ENCODE measurements at regions not wholly inside any gene's neighbourhood (a gene's known extent, or its start where the extent isn't known, plus 50 kb on each side); places are given as distances from the start of the nearest gene placed in this dataset.

GRCh38 chr4:123587983-123588494 is 191.4 kb downstream of the SPRY1 start:
- 40 to 42% methylated on average over 8 of the region's 8 CpGs for WGBS, 2 donors

GRCh38 chr4:123588631-123589241 is 192.1 kb downstream of the SPRY1 start:
- Histone ChIP-seq H3K27me3 (no peaks in the 10 kb centered on the region), H3K4me1 (peaks cover 0 to 8% (median 0%) of the 10 kb centered on the region in 3 donors), H3K36me3 (no peaks in the 10 kb centered on the region), H3K9me3 (no peaks in the 10 kb centered on the region), H3K27ac (peak overlapping the region in 2 of 4 donors; percentile 32 to 48), H3K4me3 (no peak overlapping the region)
- ATAC-seq (peak in 2 of 4 donors; percentile 44 to 66), DNase-seq (no peak), FAIRE-seq (no peak)
- TF ChIP-seq, protein P1, sequence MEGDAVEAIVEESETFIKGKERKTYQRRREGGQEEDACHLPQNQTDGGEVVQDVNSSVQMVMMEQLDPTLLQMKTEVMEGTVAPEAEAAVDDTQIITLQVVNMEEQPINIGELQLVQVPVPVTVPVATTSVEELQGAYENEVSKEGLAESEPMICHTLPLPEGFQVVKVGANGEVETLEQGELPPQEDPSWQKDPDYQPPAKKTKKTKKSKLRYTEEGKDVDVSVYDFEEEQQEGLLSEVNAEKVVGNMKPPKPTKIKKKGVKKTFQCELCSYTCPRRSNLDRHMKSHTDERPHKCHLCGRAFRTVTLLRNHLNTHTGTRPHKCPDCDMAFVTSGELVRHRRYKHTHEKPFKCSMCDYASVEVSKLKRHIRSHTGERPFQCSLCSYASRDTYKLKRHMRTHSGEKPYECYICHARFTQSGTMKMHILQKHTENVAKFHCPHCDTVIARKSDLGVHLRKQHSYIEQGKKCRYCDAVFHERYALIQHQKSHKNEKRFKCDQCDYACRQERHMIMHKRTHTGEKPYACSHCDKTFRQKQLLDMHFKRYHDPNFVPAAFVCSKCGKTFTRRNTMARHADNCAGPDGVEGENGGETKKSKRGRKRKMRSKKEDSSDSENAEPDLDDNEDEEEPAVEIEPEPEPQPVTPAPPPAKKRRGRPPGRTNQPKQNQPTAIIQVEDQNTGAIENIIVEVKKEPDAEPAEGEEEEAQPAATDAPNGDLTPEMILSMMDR (IDR thresholded peaks at IDR 0.05), result no peak
- WGBS, 2 donors, result 77 to 81% methylated on average over 8 of the region's 8 CpGs
- intact Hi-C loops (cut with DNase I), result no loop called here

More at GRCh38 chr4:123587983-123588494, 191.4 kb downstream of the SPRY1 start:
- H3K4me1 ChIP-seq, result peaks cover 0 to 8% (median 0%) of the 10 kb centered on the region in 3 donors
- DNase-seq (peak in 2 of 6 donors; percentile 6 to 28), ATAC-seq (peak; percentile 35 to 94 (median 85)), FAIRE-seq (peak; percentile 76)
- intact Hi-C loops (cut with DNase I), result no loop called here
- H3K36me3 ChIP-seq, result no peaks in the 10 kb centered on the region
- H3K27ac ChIP-seq, result peak overlapping the region in 2 of 4 donors; percentile 32 to 48
- H3K27me3 ChIP-seq, result no peaks in the 10 kb centered on the region
- TF ChIP-seq, protein P1 (IDR thresholded peaks at IDR 0.05), result no peak
- no peak overlapping the region for H3K4me3 ChIP-seq
- no peaks in the 10 kb centered on the region for H3K9me3 ChIP-seq

GRCh38 chr4:123589301-123589700 is 192.7 kb downstream of the SPRY1 start:
- DNase-seq, result no peak

GRCh38 chr4:123591875-123592274 is 195.3 kb downstream of the SPRY1 start:
- no peak overlapping the region for H3K27ac ChIP-seq
- no peaks in the 10 kb centered on the region for H3K27me3 ChIP-seq
- DNase-seq (no peak), ATAC-seq (no peak), FAIRE-seq (no peak)
- no peaks in the 10 kb centered on the region for H3K36me3 ChIP-seq
- TF ChIP-seq, protein P1 (IDR thresholded peaks at IDR 0.05), result no peak
- no peaks in the 10 kb centered on the region for H3K9me3 ChIP-seq
- intact Hi-C loops (cut with DNase I), result no loop called here
- peaks cover 0 to 8% (median 0%) of the 10 kb centered on the region in 3 donors for H3K4me1 ChIP-seq
- 91 to 92% methylated on average over 2 of the region's 2 CpGs for WGBS, 2 donors
- no peak overlapping the region for H3K4me3 ChIP-seq

More at GRCh38 chr4:123589301-123589700, 192.7 kb downstream of the SPRY1 start:
- TF ChIP-seq, protein P1 (IDR thresholded peaks at IDR 0.05), result no peak
- Histone ChIP-seq H3K4me1 (peaks cover 0 to 8% (median 0%) of the 10 kb centered on the region in 3 donors), H3K27ac (no peak overlapping the region), H3K27me3 (no peaks in the 10 kb centered on the region), H3K4me3 (no peak overlapping the region), H3K9me3 (no peaks in the 10 kb centered on the region), H3K36me3 (no peaks in the 10 kb centered on the region)
- intact Hi-C loops (cut with DNase I), result no loop called here
- 82 to 87% methylated on average over 3 of the region's 3 CpGs for WGBS, 2 donors
- no peak for ATAC-seq
- FAIRE-seq, result no peak

GRCh38 chr4:123593655-123594054 is 197.1 kb downstream of the SPRY1 start:
- H3K27ac ChIP-seq, result no peak overlapping the region
- H3K27me3 ChIP-seq, result no peaks in the 10 kb centered on the region
- H3K4me1 ChIP-seq, result peaks cover 0 to under 1% (median 0%) of the 10 kb centered on the region in 3 donors
- TF ChIP-seq, protein P1 (IDR thresholded peaks at IDR 0.05), result no peak
- FAIRE-seq (no peak), ATAC-seq (no peak), DNase-seq (no peak)
- no peaks in the 10 kb centered on the region for H3K9me3 ChIP-seq
- no peaks in the 10 kb centered on the region for H3K36me3 ChIP-seq
- intact Hi-C loops (cut with DNase I), result no loop called here
- 92% methylated on average over 3 of the region's 3 CpGs for WGBS, 2 donors
- H3K4me3 ChIP-seq, result no peak overlapping the region

All from pancreas (tissue), 10 donors.